ENCODE measurements at regions not wholly inside any gene's neighbourhood (a gene's known extent, or its start where the extent isn't known, plus 50 kb on each side); places are given as distances from the start of the nearest gene placed in this dataset.
A peak's percentile ranks its signal among the peaks of the same experiment; 100 is the strongest.

DNA sequence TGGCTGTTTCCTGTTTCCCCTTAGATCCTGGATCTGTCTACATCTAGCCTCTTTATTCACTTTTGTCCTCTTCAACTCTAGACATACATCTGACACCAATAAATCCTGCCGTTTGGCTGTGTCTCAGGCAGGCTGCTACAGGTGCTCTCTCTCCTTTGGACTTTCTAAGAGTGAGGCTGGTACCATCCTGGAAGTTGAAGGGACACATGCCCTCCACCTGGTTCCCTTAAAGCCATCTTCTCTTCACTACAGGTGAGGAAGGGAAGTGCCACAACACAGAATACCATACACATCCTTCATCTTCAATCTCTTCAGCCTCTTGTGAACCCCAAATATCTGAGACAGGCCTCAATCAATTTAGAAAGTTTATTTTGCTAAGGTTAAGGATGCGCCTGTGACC, 137.9 kb downstream of the BACH1 start (continued):
- no peak for TF ChIP-seq GFI1B (tag by site-specific recombination; IDR thresholded peaks at IDR 0.05)
- TF ChIP-seq ZBTB8A (tag by site-specific recombination; IDR thresholded peaks at IDR 0.05), result no peak

DNA sequence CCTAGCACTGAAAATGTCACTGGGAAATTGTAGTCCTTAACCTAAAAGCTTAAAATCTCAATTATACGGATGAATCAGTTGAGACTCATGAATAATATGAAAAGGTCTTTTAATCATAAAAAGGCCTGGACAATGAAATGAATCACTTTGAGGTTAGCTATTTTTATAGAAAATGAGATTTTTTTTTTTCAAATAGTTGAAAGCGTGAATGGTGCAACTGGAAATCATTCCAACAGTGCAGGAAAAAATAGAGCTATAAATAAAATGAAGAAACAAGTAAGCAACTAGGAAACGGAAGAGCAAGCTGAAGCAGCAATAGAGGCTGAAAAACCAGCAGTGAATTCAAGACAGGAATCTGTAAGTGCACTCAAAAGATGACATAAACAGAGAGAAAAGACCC, 142.9 kb downstream of the BACH1 start:
- CTCF ChIA-PET, result interaction anchor here (0.6 to 1.2 kb wide), 2 partner anchors 277 to 459 kb away, joined by 3 read pairs; no protein-coding TSS in a partner anchor

GRCh38 chr21:29443411-29444010, 144.8 kb downstream of the BACH1 start:
- POLR2A ChIA-PET, result no interaction called here
- no peak overlapping the region for H3K4me3 ChIP-seq (ENCODE audit: low read depth, low read length)
- H3K4me1 ChIP-seq (ENCODE audit: control insufficient read depth, insufficient read depth, low read length), result no peaks in the 10 kb centered on the region
- no peaks in the 10 kb centered on the region for H3K36me3 ChIP-seq (ENCODE audit: control insufficient read depth in 2 of 2, insufficient read depth in 1 of 2, low read length in 2 of 2)
- CTCF ChIA-PET, result interaction anchor here (0.6 to 1.1 kb wide), 2 partner anchors 14 to 17 kb away, joined by 3 to 8 read pairs; no protein-coding TSS in a partner anchor
- H3K9me3 ChIP-seq (ENCODE audit: control insufficient read depth, insufficient read depth, low read depth, low read length), result no peaks in the 10 kb centered on the region
- no peak overlapping the region for H3K27ac ChIP-seq (ENCODE audit: extremely low read depth, low read depth, low read length)
- TF ChIP-seq SP3 (tag by site-specific recombination; IDR thresholded peaks at IDR 0.05) (no peak), ZNF184 (tag by site-specific recombination; IDR thresholded peaks at IDR 0.05) (peak; percentile 63), YY2 (tag by site-specific recombination; IDR thresholded peaks at IDR 0.05) (no peak)

More for the DNA sequence above, 142.9 kb downstream of the BACH1 start:
- TF ChIP-seq ZNF670 (tag by site-specific recombination; IDR thresholded peaks at IDR 0.05; ENCODE audit: low read depth) (no peak), ZNF621 (tag by site-specific recombination; IDR thresholded peaks at IDR 0.05) (no peak), ZNF10 (tag by site-specific recombination; IDR thresholded peaks at IDR 0.05) (no peak), ZBTB11 (tag by site-specific recombination; conservative IDR thresholded peaks at IDR 0.05; ENCODE audit: low read depth) (no peak), ZSCAN23 (tag by site-specific recombination; IDR thresholded peaks at IDR 0.05) (no peak), ZFP41 (tag by site-specific recombination; IDR thresholded peaks at IDR 0.05; ENCODE audit: borderline replicate concordance) (no peak), ZFP37 (tag by site-specific recombination; IDR thresholded peaks at IDR 0.05) (no peak), ZNF114 (tag by site-specific recombination; IDR thresholded peaks at IDR 0.05) (no peak), ZNF391 (tag by site-specific recombination; IDR thresholded peaks at IDR 0.05; ENCODE audit: borderline replicate concordance, low read depth) (no peak), ZNF623 (tag by site-specific recombination; IDR thresholded peaks at IDR 0.05) (no peak), ZNF138 (tag by site-specific recombination; IDR thresholded peaks at IDR 0.05; ENCODE audit: borderline replicate concordance) (no peak), ZXDB (tag by site-specific recombination; IDR thresholded peaks at IDR 0.05) (no peak), ZNF658 (tag by site-specific recombination; IDR thresholded peaks at IDR 0.05) (no peak), ZNF664 (tag by site-specific recombination; IDR thresholded peaks at IDR 0.05) (no peak)
- TF ChIP-seq, protein P1, sequence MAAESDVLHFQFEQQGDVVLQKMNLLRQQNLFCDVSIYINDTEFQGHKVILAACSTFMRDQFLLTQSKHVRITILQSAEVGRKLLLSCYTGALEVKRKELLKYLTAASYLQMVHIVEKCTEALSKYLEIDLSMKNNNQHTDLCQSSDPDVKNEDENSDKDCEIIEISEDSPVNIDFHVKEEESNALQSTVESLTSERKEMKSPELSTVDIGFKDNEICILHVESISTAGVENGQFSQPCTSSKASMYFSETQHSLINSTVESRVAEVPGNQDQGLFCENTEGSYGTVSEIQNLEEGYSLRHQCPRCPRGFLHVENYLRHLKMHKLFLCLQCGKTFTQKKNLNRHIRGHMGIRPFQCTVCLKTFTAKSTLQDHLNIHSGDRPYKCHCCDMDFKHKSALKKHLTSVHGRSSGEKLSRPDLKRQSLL (tag by site-specific recombination; IDR thresholded peaks at IDR 0.05), result no peak
- no peak overlapping the region for H3K27ac ChIP-seq (ENCODE audit: extremely low read depth, low read depth, low read length)
- H3K4me1 ChIP-seq (ENCODE audit: control insufficient read depth, insufficient read depth, low read length), result no peaks in the 10 kb centered on the region
- H3K4me3 ChIP-seq (ENCODE audit: low read depth, low read length), result no peak overlapping the region
- POLR2A ChIA-PET, result no interaction called here
- H3K9me3 ChIP-seq (ENCODE audit: control insufficient read depth, insufficient read depth, low read depth, low read length), result no peaks in the 10 kb centered on the region
- no peaks in the 10 kb centered on the region for H3K36me3 ChIP-seq (ENCODE audit: control insufficient read depth in 2 of 2, insufficient read depth in 1 of 2, low read length in 2 of 2)

Measured in HEK293 (cell line).